Body of pancreas (tissue), 4 donors: ENCODE measurements at regions not wholly inside any gene's neighbourhood (a gene's known extent, or its start where the extent isn't known, plus 50 kb on each side); places are given as distances from the start of the nearest gene placed in this dataset.

Experiments used
- POLR2A ChIP-seq, 3 donors: fragments of 450-650 bp; IDR thresholded peaks; one replicate each; pipeline ENCODE4 v1.6.1; 2016; ENCODE audit warnings: antibody characterized with exemption in 3 of 3, mild to moderate bottlenecking in 2 of 3
- TF ChIP-seq, protein P1 (sequence below), 7 experiments: fragments of 450-650 bp in 4 of 7; fragments of 200-600 bp in 3 of 7; sonication (generic) in 3 of 7; IDR thresholded peaks; one replicate each; pipeline ENCODE4 v1.5.1; 2016 to 2019; ENCODE audit warnings: antibody characterized with exemption in 7 of 7

DNA sequence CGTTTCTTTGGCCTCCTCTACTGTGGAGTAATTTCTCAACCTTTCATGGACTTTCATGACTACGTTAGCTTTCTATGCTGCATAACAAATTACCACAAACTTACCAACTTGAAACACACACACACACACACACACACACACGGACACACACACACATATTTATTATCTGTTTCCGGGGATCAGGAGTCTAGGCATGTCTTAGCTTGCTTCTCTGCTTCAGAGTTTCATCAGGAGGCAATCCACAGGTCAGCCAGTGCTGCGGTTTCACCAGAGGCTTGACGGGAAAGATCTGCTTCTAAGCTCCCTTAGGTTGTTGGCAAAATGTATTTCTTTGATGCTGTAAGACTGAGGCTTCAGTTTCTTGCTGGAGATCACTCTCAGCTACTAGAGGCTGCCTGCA, 59.0 kb upstream of the C9orf72 start:
- no peak for TF ChIP-seq POLR2A (IDR thresholded peaks at IDR 0.05)
- TF ChIP-seq, protein P1, sequence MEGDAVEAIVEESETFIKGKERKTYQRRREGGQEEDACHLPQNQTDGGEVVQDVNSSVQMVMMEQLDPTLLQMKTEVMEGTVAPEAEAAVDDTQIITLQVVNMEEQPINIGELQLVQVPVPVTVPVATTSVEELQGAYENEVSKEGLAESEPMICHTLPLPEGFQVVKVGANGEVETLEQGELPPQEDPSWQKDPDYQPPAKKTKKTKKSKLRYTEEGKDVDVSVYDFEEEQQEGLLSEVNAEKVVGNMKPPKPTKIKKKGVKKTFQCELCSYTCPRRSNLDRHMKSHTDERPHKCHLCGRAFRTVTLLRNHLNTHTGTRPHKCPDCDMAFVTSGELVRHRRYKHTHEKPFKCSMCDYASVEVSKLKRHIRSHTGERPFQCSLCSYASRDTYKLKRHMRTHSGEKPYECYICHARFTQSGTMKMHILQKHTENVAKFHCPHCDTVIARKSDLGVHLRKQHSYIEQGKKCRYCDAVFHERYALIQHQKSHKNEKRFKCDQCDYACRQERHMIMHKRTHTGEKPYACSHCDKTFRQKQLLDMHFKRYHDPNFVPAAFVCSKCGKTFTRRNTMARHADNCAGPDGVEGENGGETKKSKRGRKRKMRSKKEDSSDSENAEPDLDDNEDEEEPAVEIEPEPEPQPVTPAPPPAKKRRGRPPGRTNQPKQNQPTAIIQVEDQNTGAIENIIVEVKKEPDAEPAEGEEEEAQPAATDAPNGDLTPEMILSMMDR (IDR thresholded peaks at IDR 0.05): no peak
